WTC11 (cell line): ENCODE measurements at regions not wholly inside any gene's neighbourhood (a gene's known extent, or its start where the extent isn't known, plus 50 kb on each side); places are given as distances from the start of the nearest gene placed in this dataset.

ENCODE experiments used
- ATAC-seq: fragments of 200-7000 bp; cut with Tn5 transposase; 2 replicates; pipeline ENCODE4 v1.10.0; 2021; ENCODE audit warnings: mild to moderate bottlenecking, moderate library complexity
- CTCF ChIA-PET: fragments of 300-600 bp; sonication (Branson Sonifier 250); formaldehyde crosslinking; loops from one replicate; lab custom pipeline; 2021; ENCODE audit warnings: antibody characterized with exemption; lab: Charles Lee
- POLR2A ChIA-PET: fragments of 350-600 bp; sonication (Branson Sonifier 250); formaldehyde crosslinking; loops from one replicate; lab custom pipeline; 2021; ENCODE audit warnings: antibody characterized with exemption; lab: Charles Lee
- DNase-seq: peaks from one replicate; pipeline ENCODE4 v3.0.0; 2021; ENCODE audit warnings: low spot score
- H3K27ac Mint-ChIP-seq: 2 replicates; pipeline ENCODE4 v1.8.0; 2021; ENCODE audit warnings: mixed read lengths
- H3K27me3 Mint-ChIP-seq: 2 replicates; pipeline ENCODE4 v1.8.0; 2021; ENCODE audit warnings: low read depth, mild to moderate bottlenecking, moderate library complexity, mixed read lengths
- H3K36me3 Mint-ChIP-seq: 2 replicates; pipeline ENCODE4 v1.8.0; 2021; ENCODE audit warnings: mixed read lengths
- H3K4me1 Mint-ChIP-seq: 2 replicates; pipeline ENCODE4 v1.8.0; 2022; ENCODE audit warnings: mixed read lengths
- H3K4me3 Mint-ChIP-seq: 2 replicates; pipeline ENCODE4 v1.8.0; 2021; ENCODE audit warnings: mild to moderate bottlenecking, moderate library complexity, mixed read lengths
- H3K9me3 Mint-ChIP-seq: 2 replicates; pipeline ENCODE4 v1.8.0; 2021; ENCODE audit warnings: mixed read lengths
- CBFB ChIP-seq: sonication (generic); formaldehyde crosslinking; IDR thresholded peaks from 2 replicates; pipeline ENCODE4 v1.8.1; 2022; ENCODE audit warnings: mild to moderate bottlenecking, low read depth, missing genetic modification reagents
- ELF4 ChIP-seq: sonication (generic); formaldehyde crosslinking; IDR thresholded peaks from 2 replicates; pipeline ENCODE4 v1.8.1; 2022; ENCODE audit warnings: low read depth, mild to moderate bottlenecking, moderate library complexity, missing genetic modification reagents
- ESRRA ChIP-seq: sonication (generic); formaldehyde crosslinking; IDR thresholded peaks from 2 replicates; pipeline ENCODE4 v1.8.1; 2022; ENCODE audit warnings: mild to moderate bottlenecking, missing genetic modification reagents, borderline replicate concordance
- JAZF1 ChIP-seq: fragments of 250-450 bp; sonication (Bioruptor Pico); IDR thresholded peaks from 2 replicates; pipeline ENCODE4 v1.9.0; 2021; ENCODE audit warnings: moderate library complexity, mild to moderate bottlenecking, inconsistent platforms
- JUN ChIP-seq: sonication (generic); formaldehyde crosslinking; IDR thresholded peaks from 2 replicates; pipeline ENCODE4 v1.8.0; 2023; ENCODE audit warnings: mild to moderate bottlenecking, missing genetic modification reagents
- NFATC4 ChIP-seq: fragments of 250-450 bp; sonication (Bioruptor Pico); IDR thresholded peaks from 2 replicates; pipeline ENCODE4 v1.9.0; 2021; ENCODE audit warnings: mild to moderate bottlenecking
- NFE2L1 ChIP-seq: sonication (generic); formaldehyde crosslinking; IDR thresholded peaks from 2 replicates; pipeline ENCODE4 v1.8.1; 2023; ENCODE audit warnings: missing genetic modification reagents
- NR2C2 ChIP-seq: sonication (generic); formaldehyde crosslinking; IDR thresholded peaks from 2 replicates; pipeline ENCODE4 v1.8.0; 2022; ENCODE audit warnings: mild to moderate bottlenecking, missing genetic modification reagents
- PRRX2 ChIP-seq: fragments of 250-450 bp; sonication (Bioruptor Pico); IDR thresholded peaks from 2 replicates; pipeline ENCODE4 v1.8.0; 2021; ENCODE audit warnings: mild to moderate bottlenecking
- RELA ChIP-seq: sonication (generic); formaldehyde crosslinking; IDR thresholded peaks from 2 replicates; pipeline ENCODE4 v1.8.1; 2022; ENCODE audit warnings: missing genetic modification reagents, mild to moderate bottlenecking, borderline replicate concordance
- RORB ChIP-seq: fragments of 250-450 bp; sonication (Bioruptor Pico); IDR thresholded peaks from 2 replicates; pipeline ENCODE4 v1.9.0; 2021; ENCODE audit warnings: mild to moderate bottlenecking
- TCF7 ChIP-seq: sonication (generic); formaldehyde crosslinking; IDR thresholded peaks from 2 replicates; pipeline ENCODE4 v1.8.0; 2022; ENCODE audit warnings: mild to moderate bottlenecking, low read depth, missing genetic modification reagents, moderate library complexity
- TEAD1 ChIP-seq: sonication (generic); formaldehyde crosslinking; IDR thresholded peaks from 2 replicates; pipeline ENCODE4 v1.8.0; 2022; ENCODE audit warnings: mild to moderate bottlenecking, missing genetic modification reagents
- ZNF121 ChIP-seq: sonication (generic); formaldehyde crosslinking; IDR thresholded peaks from 2 replicates; pipeline ENCODE4 v1.8.0; 2023; ENCODE audit warnings: missing genetic modification reagents
- ZNF317 ChIP-seq: sonication (generic); formaldehyde crosslinking; IDR thresholded peaks from 2 replicates; pipeline ENCODE4 v1.8.1; 2023; ENCODE audit warnings: low read depth, mild to moderate bottlenecking, moderate library complexity, missing genetic modification reagents, borderline replicate concordance
- ZNF671 ChIP-seq: fragments of 250-450 bp; sonication (Bioruptor Pico); IDR thresholded peaks from 2 replicates; pipeline ENCODE4 v1.8.0; 2021; ENCODE audit warnings: mild to moderate bottlenecking
- TF ChIP-seq, protein P1 (sequence below): sonication (generic); formaldehyde crosslinking; IDR thresholded peaks from 2 replicates; pipeline ENCODE4 v1.8.1; 2023; ENCODE audit warnings: mild to moderate bottlenecking, missing genetic modification reagents
- TF ChIP-seq, protein P2 (sequence below): sonication (generic); formaldehyde crosslinking; IDR thresholded peaks from 2 replicates; pipeline ENCODE4 v1.8.0; 2022; ENCODE audit warnings: mild to moderate bottlenecking, missing genetic modification reagents
- TF ChIP-seq, protein P3 (sequence below): sonication (generic); formaldehyde crosslinking; IDR thresholded peaks from 2 replicates; pipeline ENCODE4 v1.8.0; 2022; ENCODE audit warnings: missing genetic modification reagents
- TF ChIP-seq, protein P4 (sequence below): sonication (generic); formaldehyde crosslinking; IDR thresholded peaks from 2 replicates; pipeline ENCODE4 v1.8.1; 2023; ENCODE audit warnings: mild to moderate bottlenecking, missing genetic modification reagents, moderate library complexity
- TF ChIP-seq, protein P5 (sequence below): sonication (generic); formaldehyde crosslinking; conservative IDR thresholded peaks from 2 replicates; pipeline ENCODE4 v1.8.1; 2022; ENCODE audit warnings: mild to moderate bottlenecking, missing genetic modification reagents
- TF ChIP-seq, protein P6 (sequence below): sonication (generic); formaldehyde crosslinking; IDR thresholded peaks from 2 replicates; pipeline ENCODE4 v1.8.1; 2022; ENCODE audit warnings: low read depth, mild to moderate bottlenecking, moderate library complexity, missing genetic modification reagents, borderline replicate concordance

DNA sequence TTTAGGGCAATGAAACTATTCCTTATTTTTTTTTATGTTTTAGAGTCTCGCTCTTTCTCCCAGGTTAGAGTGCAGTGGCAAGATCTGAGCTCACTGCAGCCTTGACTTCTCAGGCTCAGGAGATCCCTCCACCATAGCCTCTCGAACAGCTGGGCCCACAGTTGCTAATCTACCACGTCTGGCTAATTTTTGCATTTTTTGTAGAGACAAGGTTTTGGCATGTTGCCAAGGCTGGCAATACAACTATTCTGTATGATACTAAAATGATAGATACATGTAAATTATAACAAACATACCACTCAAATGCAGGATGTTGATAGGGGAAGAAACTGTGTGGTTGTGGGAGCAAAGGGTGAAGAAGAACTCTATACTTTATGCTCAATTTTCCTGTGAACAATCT lies 401.3 kb downstream of the ZFHX3 start:
- Mint-ChIP-seq H3K27ac (peak overlapping the region; percentile 71), H3K4me1 (peaks cover 24% of the 10 kb centered on the region), H3K36me3 (peaks cover 10% of the 10 kb centered on the region), H3K4me3 (no peak overlapping the region), H3K9me3 (peaks cover 14% of the 10 kb centered on the region), H3K27me3 (no peaks in the 10 kb centered on the region)
- POLR2A ChIA-PET: no interaction called here
- DNase-seq (no peak), ATAC-seq (no peak)
- CTCF ChIA-PET: interaction anchor here (0.7 kb wide), 1 partner anchor 186 kb away, joined by 4 read pairs; no protein-coding TSS in a partner anchor
- no peak for TF ChIP-seq NFE2L1 (CRISPR knock-in tag)
- no peak for TF ChIP-seq NR2C2 (CRISPR knock-in tag)
- TF ChIP-seq, protein P1, sequence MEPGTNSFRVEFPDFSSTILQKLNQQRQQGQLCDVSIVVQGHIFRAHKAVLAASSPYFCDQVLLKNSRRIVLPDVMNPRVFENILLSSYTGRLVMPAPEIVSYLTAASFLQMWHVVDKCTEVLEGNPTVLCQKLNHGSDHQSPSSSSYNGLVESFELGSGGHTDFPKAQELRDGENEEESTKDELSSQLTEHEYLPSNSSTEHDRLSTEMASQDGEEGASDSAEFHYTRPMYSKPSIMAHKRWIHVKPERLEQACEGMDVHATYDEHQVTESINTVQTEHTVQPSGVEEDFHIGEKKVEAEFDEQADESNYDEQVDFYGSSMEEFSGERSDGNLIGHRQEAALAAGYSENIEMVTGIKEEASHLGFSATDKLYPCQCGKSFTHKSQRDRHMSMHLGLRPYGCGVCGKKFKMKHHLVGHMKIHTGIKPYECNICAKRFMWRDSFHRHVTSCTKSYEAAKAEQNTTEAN (CRISPR knock-in tag): no peak
- no peak for TF ChIP-seq ZNF121 (CRISPR knock-in tag)
- no peak for TF ChIP-seq RORB (CRISPR knock-in tag)
- TF ChIP-seq JAZF1 (CRISPR knock-in tag): no peak
- no peak for TF ChIP-seq ZNF317 (CRISPR knock-in tag)
- TF ChIP-seq ESRRA (CRISPR knock-in tag): no peak
- TF ChIP-seq, protein P2, sequence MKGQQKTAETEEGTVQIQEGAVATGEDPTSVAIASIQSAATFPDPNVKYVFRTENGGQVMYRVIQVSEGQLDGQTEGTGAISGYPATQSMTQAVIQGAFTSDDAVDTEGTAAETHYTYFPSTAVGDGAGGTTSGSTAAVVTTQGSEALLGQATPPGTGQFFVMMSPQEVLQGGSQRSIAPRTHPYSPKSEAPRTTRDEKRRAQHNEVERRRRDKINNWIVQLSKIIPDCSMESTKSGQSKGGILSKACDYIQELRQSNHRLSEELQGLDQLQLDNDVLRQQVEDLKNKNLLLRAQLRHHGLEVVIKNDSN (CRISPR knock-in tag): no peak

DNA sequence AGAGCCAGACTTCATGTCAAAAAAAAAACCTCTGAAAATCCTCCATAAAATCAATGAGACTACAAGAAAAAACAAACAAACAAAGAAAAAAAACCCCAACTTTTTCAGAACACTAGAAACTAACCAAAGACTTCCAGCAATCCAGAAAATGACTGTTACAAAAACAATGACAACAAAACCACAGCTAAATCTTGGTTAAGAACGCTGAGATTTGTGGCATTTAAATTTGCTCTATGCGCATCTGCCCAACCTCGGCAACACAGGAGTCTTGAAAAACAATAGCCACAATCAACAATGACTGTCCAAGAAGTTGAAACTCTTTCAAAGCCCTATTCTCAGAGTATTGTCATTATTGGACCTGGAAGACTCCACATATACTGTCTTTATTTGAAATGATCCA lies 402.4 kb downstream of the ZFHX3 start:
- peak overlapping the region; percentile 88 for H3K27ac Mint-ChIP-seq
- H3K9me3 Mint-ChIP-seq: peaks cover 17% of the 10 kb centered on the region
- DNase-seq: no peak

More for the DNA sequence above, 402.4 kb downstream of the ZFHX3 start:
- TF ChIP-seq, protein P3, sequence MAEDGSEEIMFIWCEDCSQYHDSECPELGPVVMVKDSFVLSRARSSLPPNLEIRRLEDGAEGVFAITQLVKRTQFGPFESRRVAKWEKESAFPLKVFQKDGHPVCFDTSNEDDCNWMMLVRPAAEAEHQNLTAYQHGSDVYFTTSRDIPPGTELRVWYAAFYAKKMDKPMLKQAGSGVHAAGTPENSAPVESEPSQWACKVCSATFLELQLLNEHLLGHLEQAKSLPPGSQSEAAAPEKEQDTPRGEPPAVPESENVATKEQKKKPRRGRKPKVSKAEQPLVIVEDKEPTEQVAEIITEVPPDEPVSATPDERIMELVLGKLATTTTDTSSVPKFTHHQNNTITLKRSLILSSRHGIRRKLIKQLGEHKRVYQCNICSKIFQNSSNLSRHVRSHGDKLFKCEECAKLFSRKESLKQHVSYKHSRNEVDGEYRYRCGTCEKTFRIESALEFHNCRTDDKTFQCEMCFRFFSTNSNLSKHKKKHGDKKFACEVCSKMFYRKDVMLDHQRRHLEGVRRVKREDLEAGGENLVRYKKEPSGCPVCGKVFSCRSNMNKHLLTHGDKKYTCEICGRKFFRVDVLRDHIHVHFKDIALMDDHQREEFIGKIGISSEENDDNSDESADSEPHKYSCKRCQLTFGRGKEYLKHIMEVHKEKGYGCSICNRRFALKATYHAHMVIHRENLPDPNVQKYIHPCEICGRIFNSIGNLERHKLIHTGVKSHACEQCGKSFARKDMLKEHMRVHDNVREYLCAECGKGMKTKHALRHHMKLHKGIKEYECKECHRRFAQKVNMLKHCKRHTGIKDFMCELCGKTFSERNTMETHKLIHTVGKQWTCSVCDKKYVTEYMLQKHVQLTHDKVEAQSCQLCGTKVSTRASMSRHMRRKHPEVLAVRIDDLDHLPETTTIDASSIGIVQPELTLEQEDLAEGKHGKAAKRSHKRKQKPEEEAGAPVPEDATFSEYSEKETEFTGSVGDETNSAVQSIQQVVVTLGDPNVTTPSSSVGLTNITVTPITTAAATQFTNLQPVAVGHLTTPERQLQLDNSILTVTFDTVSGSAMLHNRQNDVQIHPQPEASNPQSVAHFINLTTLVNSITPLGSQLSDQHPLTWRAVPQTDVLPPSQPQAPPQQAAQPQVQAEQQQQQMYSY (CRISPR knock-in tag): no peak
- no peak for TF ChIP-seq ZNF317 (CRISPR knock-in tag)
- TF ChIP-seq, protein P4, sequence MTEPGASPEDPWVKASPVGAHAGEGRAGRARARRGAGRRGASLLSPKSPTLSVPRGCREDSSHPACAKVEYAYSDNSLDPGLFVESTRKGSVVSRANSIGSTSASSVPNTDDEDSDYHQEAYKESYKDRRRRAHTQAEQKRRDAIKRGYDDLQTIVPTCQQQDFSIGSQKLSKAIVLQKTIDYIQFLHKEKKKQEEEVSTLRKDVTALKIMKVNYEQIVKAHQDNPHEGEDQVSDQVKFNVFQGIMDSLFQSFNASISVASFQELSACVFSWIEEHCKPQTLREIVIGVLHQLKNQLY: no peak
- no peak for TF ChIP-seq PRRX2 (CRISPR knock-in tag)
- TF ChIP-seq JUN: no peak
- no peak for TF ChIP-seq NFATC4 (CRISPR knock-in tag)
- TF ChIP-seq ELF4 (CRISPR knock-in tag): no peak
- TF ChIP-seq CBFB (CRISPR knock-in tag): no peak
- TF ChIP-seq, protein P5, sequence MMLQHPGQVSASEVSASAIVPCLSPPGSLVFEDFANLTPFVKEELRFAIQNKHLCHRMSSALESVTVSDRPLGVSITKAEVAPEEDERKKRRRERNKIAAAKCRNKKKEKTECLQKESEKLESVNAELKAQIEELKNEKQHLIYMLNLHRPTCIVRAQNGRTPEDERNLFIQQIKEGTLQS (CRISPR knock-in tag): no peak
- TF ChIP-seq TEAD1 (CRISPR knock-in tag): no peak
- no peak for TF ChIP-seq RELA (CRISPR knock-in tag)
- TF ChIP-seq TCF7: no peak
- TF ChIP-seq, protein P6, sequence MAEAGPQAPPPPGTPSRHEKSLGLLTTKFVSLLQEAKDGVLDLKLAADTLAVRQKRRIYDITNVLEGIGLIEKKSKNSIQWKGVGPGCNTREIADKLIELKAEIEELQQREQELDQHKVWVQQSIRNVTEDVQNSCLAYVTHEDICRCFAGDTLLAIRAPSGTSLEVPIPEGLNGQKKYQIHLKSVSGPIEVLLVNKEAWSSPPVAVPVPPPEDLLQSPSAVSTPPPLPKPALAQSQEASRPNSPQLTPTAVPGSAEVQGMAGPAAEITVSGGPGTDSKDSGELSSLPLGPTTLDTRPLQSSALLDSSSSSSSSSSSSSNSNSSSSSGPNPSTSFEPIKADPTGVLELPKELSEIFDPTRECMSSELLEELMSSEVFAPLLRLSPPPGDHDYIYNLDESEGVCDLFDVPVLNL (CRISPR knock-in tag): no peak
- TF ChIP-seq ZNF671 (CRISPR knock-in tag): no peak
- Mint-ChIP-seq H3K27me3 (no peaks in the 10 kb centered on the region), H3K4me3 (no peak overlapping the region), H3K36me3 (peaks cover 10% of the 10 kb centered on the region), H3K4me1 (peaks cover 24% of the 10 kb centered on the region)
- ChIA-PET POLR2A (no interaction called here), CTCF (interaction anchor here (1.1 kb wide), 1 partner anchor 187 kb away, joined by 3 read pairs; no protein-coding TSS in a partner anchor)
- no peak for ATAC-seq
